Endothelial cell of umbilical vein (primary cell): ENCODE measurements at regions not wholly inside any gene's neighbourhood (a gene's known extent, or its start where the extent isn't known, plus 50 kb on each side); places are given as distances from the start of the nearest gene placed in this dataset.

Source experiments
- BruUV-seq: library from RNA; stranded (reverse); fragments of 400-500 nt; replicated peaks from 2 replicates; lab custom pipeline; 2021; lab: Mats Ljungman, UMichigan
- CTCF ChIA-PET: fragments of 300-600, 350-600 bp; sonication (Branson Sonifier 250); formaldehyde crosslinking; loops from one replicate; lab custom pipeline; 2021; ENCODE audit warnings: antibody characterized with exemption, inconsistent platforms; lab: Charles Lee
- POLR2A ChIA-PET: fragments of 300-600, 350-600 bp; sonication (Branson Sonifier 250); formaldehyde crosslinking; loops from one replicate; lab custom pipeline; 2021; ENCODE audit warnings: antibody characterized with exemption, inconsistent platforms; lab: Charles Lee
- DNase-seq: peaks from one replicate; pipeline ENCODE4 v3.0.0-alpha.2; 2011; ENCODE audit warnings: low read depth, low spot score
- FAIRE-seq: peaks from 2 replicates; lab custom pipeline; 2011; peaks lifted over from hg19 to GRCh38; lab: Jason Lieb, UNC
- H2AFZ ChIP-seq: 2 replicates; pipeline ENCODE4 v1.6.0; 2012; ENCODE audit warnings: low read depth, low read length, control low read depth, inconsistent platforms
- H3K27ac ChIP-seq: 2 replicates; pipeline ENCODE4 v1.5.1; 2011; ENCODE audit warnings: low read depth, mild to moderate bottlenecking, control low read depth, low read length, moderate library complexity; ENCODE audit not compliant: insufficient read depth
- H3K27me3 ChIP-seq, 2 experiments: 2 replicates each; pipeline versions ENCODE4 v1.6.0 to v1.6.1; 2011; ENCODE audit warnings: low read length in 2 of 2, mixed read lengths in 1 of 2; ENCODE audit not compliant: control insufficient read depth in 2 of 2, insufficient read depth in 2 of 2
- H3K36me3 ChIP-seq, 2 experiments: 2 replicates in 1 of 2; 3 replicates in 1 of 2; pipeline ENCODE4 v1.5.1; 2011; ENCODE audit warnings: low read length in 2 of 2, mild to moderate bottlenecking in 1 of 2, moderate library complexity in 1 of 2; ENCODE audit not compliant: control insufficient read depth in 2 of 2, insufficient read depth in 2 of 2; ENCODE audit errors: extremely low read depth in 1 of 2
- H3K4me1 ChIP-seq: 3 replicates; pipeline ENCODE4 v1.5.1; 2011; ENCODE audit warnings: mild to moderate bottlenecking, low read length; ENCODE audit not compliant: control insufficient read depth, insufficient read depth; ENCODE audit errors: extremely low read depth
- H3K4me2 ChIP-seq: 2 replicates; pipeline ENCODE4 v1.6.1; 2011; ENCODE audit warnings: low read length, control low read depth, mixed read lengths; ENCODE audit not compliant: insufficient read depth
- H3K4me3 ChIP-seq, 3 experiments: fragments of 200-600 bp in 1 of 3; sonication (generic), shearing (Covaris generic) in 1 of 3; replicated peaks in 1 of 3; 2 replicates each; pipeline ENCODE4 v1.5.1; 2011 to 2016; ENCODE audit warnings: control low read depth in 3 of 3, low read length in 3 of 3, mild to moderate bottlenecking in 2 of 3, inconsistent platforms in 1 of 3, low read depth in 1 of 3, moderate library complexity in 1 of 3; ENCODE audit not compliant: insufficient read depth in 1 of 3
- H3K79me2 ChIP-seq: 2 replicates; pipeline ENCODE4 v1.6.0; 2012; ENCODE audit warnings: low read length, inconsistent platforms; ENCODE audit not compliant: control insufficient read depth, insufficient read depth
- H3K9ac ChIP-seq: replicated peaks from 2 replicates; pipeline ENCODE3; 2011; ENCODE audit warnings: low read length, control low read depth; ENCODE audit not compliant: insufficient read depth; ENCODE audit errors: extremely low read depth
- H3K9me1 ChIP-seq: replicated peaks from 3 replicates; pipeline ENCODE4 v1.6.0; 2011; ENCODE audit warnings: mild to moderate bottlenecking, low read length; ENCODE audit not compliant: control insufficient read depth, insufficient read depth; ENCODE audit errors: extremely low read depth
- H3K9me3 ChIP-seq: replicated peaks from 2 replicates; pipeline ENCODE4 v1.5.1; 2012; ENCODE audit warnings: low read length, inconsistent platforms; ENCODE audit not compliant: control insufficient read depth, insufficient read depth
- H4K20me1 ChIP-seq: replicated peaks from 2 replicates; pipeline ENCODE3; 2011; ENCODE audit warnings: mild to moderate bottlenecking, low read length; ENCODE audit not compliant: control insufficient read depth, insufficient read depth; ENCODE audit errors: extremely low read depth
- EZH2 ChIP-seq: IDR thresholded peaks from 2 replicates; pipeline ENCODE4 v1.6.1; 2012; ENCODE audit warnings: borderline replicate concordance, low read depth, mild to moderate bottlenecking, moderate library complexity, low read length, inconsistent platforms; ENCODE audit not compliant: severe bottlenecking
- FOS ChIP-seq: IDR thresholded peaks from 2 replicates; pipeline ENCODE4 v1.6.1; 2011; ENCODE audit warnings: mild to moderate bottlenecking, low read length, moderate library complexity, borderline replicate concordance; ENCODE audit not compliant: insufficient read depth
- GATA2 ChIP-seq: IDR thresholded peaks from 2 replicates; pipeline ENCODE4 v1.7.0; 2011; ENCODE audit warnings: low read depth, mild to moderate bottlenecking, moderate library complexity, mixed read lengths, low read length; ENCODE audit not compliant: insufficient read length, insufficient read depth
- JUN ChIP-seq: IDR thresholded peaks from 2 replicates; pipeline ENCODE4 v1.6.1; 2011; ENCODE audit warnings: borderline replicate concordance, low read depth; ENCODE audit not compliant: insufficient read length, insufficient read depth
- MAX ChIP-seq: IDR thresholded peaks from 2 replicates; pipeline ENCODE4 v1.6.1; 2011; ENCODE audit not compliant: insufficient read depth, insufficient read length
- MYC ChIP-seq: IDR thresholded peaks from one replicate; pipeline ENCODE4 v1.6.1; 2011; ENCODE audit warnings: mild to moderate bottlenecking, low read depth, low read length
- POLR2A ChIP-seq: IDR thresholded peaks from 2 replicates; pipeline ENCODE4 v1.6.1; 2012; ENCODE audit warnings: low read depth, mild to moderate bottlenecking, control low read depth, low read length
- POLR2AphosphoS5 ChIP-seq: IDR thresholded peaks from 2 replicates; pipeline ENCODE4 v1.6.1; 2012; ENCODE audit warnings: low read depth, mild to moderate bottlenecking, control low read depth, low read length, moderate library complexity; ENCODE audit not compliant: insufficient read depth
- dilution Hi-C: fragments of 300-500 bp; cut with MboI; formaldehyde crosslinking; loops from one replicate; pipeline ENCODE4 v1.15.0; 2019; ENCODE audit warnings: low sequenced_read_pairs; ENCODE audit not compliant: extremely low pct_ligation_motif_present
- intact Hi-C: fragments of 100-400 bp; cut with micrococcal nuclease; formaldehyde crosslinking; loops from one replicate; pipeline ENCODE4 v1.10.0; 2022
- TF ChIP-seq, protein P1 (sequence below), 2 donors: IDR thresholded peaks; 1 replicate in 1 of 2; 2 replicates in 1 of 2; pipeline ENCODE4 v1.5.1; 2011; ENCODE audit warnings: low read length in 2 of 2, mild to moderate bottlenecking in 2 of 2, moderate library complexity in 2 of 2, control low read depth in 1 of 2, inconsistent platforms in 1 of 2, low read depth in 1 of 2; ENCODE audit not compliant: insufficient read depth in 1 of 2; ENCODE audit errors: extremely low read depth in 1 of 2

- no peak overlapping the region for H3K4me3 ChIP-seq
- FAIRE-seq (peak; percentile 8), DNase-seq (no peak)
- TF ChIP-seq EZH2, result no peak
- TF ChIP-seq MAX, result no peak
- TF ChIP-seq JUN, result no peak
- TF ChIP-seq POLR2AphosphoS5, result no peak
- TF ChIP-seq, protein P1, sequence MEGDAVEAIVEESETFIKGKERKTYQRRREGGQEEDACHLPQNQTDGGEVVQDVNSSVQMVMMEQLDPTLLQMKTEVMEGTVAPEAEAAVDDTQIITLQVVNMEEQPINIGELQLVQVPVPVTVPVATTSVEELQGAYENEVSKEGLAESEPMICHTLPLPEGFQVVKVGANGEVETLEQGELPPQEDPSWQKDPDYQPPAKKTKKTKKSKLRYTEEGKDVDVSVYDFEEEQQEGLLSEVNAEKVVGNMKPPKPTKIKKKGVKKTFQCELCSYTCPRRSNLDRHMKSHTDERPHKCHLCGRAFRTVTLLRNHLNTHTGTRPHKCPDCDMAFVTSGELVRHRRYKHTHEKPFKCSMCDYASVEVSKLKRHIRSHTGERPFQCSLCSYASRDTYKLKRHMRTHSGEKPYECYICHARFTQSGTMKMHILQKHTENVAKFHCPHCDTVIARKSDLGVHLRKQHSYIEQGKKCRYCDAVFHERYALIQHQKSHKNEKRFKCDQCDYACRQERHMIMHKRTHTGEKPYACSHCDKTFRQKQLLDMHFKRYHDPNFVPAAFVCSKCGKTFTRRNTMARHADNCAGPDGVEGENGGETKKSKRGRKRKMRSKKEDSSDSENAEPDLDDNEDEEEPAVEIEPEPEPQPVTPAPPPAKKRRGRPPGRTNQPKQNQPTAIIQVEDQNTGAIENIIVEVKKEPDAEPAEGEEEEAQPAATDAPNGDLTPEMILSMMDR (IDR thresholded peaks at IDR 0.05; ENCODE audit: extremely low read depth in 1 of 2, insufficient read depth in 1 of 2, low read depth in 1 of 2, low read length in 2 of 2), result no peak
- TF ChIP-seq POLR2A, result no peak
- TF ChIP-seq FOS, result no peak
- no peak for TF ChIP-seq GATA2
- no peak for TF ChIP-seq MYC
- no TSS peak for BruUV-seq
- ChIA-PET CTCF (interaction anchor here (1.6 kb wide), 1 partner anchor 9 kb away, joined by 5 read pairs; no protein-coding TSS in a partner anchor), POLR2A (no interaction called here)
- H3K9me3 ChIP-seq, result no peaks in the 10 kb centered on the region
- intact Hi-C loops (no loop called here), dilution Hi-C loops (no loop called here)
- H3K9ac ChIP-seq, result no peak overlapping the region
- no peak overlapping the region for H3K27ac ChIP-seq
- no peaks in the 10 kb centered on the region for H3K27me3 ChIP-seq
- no peak overlapping the region for H3K4me2 ChIP-seq
- no peaks in the 10 kb centered on the region for H3K36me3 ChIP-seq
- no peaks in the 10 kb centered on the region for H3K79me2 ChIP-seq
- no peak overlapping the region for H2AFZ ChIP-seq
- no peaks in the 10 kb centered on the region for H4K20me1 ChIP-seq
- no peaks in the 10 kb centered on the region for H3K9me1 ChIP-seq
- H3K4me1 ChIP-seq, result peaks cover 7% of the 10 kb centered on the region
Observed at GRCh38 chr21:23008601-23009202, 2010.5 kb downstream of the NCAM2 start.
